Activated CD4-positive, alpha-beta T cell treated with anti-CD3 and anti-CD28 coated beads for 36 hours (primary cell): ENCODE measurements at regions not wholly inside any gene's neighbourhood (a gene's known extent, or its start where the extent isn't known, plus 50 kb on each side); places are given as distances from the start of the nearest gene placed in this dataset.

ENCODE experiments used
- ATAC-seq: fragments of 200-7000 bp; cut with Tn5 transposase; one replicate; pipeline ENCODE4 v1.10.0; 2021; ENCODE audit warnings: mild to moderate bottlenecking, moderate library complexity
- CTCF ChIA-PET: fragments of 350-600 bp; sonication (Branson Sonifier 250); formaldehyde crosslinking; loops from one replicate; lab custom pipeline; 2021; ENCODE audit warnings: antibody characterized with exemption; lab: Charles Lee
- POLR2A ChIA-PET: fragments of 350-600 bp; sonication (Branson Sonifier 250); formaldehyde crosslinking; loops from one replicate; lab custom pipeline; 2021; ENCODE audit warnings: antibody characterized with exemption, inconsistent platforms; lab: Charles Lee
- DNase-seq: peaks from one replicate; pipeline ENCODE4 v3.0.0-alpha.2; 2020
- H3K27ac Mint-ChIP-seq: one replicate; pipeline ENCODE4 v1.8.0; 2021; ENCODE audit warnings: mixed read lengths
- H3K27me3 Mint-ChIP-seq: one replicate; pipeline ENCODE4 v1.8.0; 2021; ENCODE audit warnings: mixed read lengths
- H3K36me3 Mint-ChIP-seq: one replicate; pipeline ENCODE4 v1.8.0; 2021; ENCODE audit warnings: low read depth, mixed read lengths
- H3K4me1 Mint-ChIP-seq: one replicate; pipeline ENCODE4 v1.8.0; 2021; ENCODE audit warnings: mixed read lengths
- H3K4me3 Mint-ChIP-seq: one replicate; pipeline ENCODE4 v1.8.0; 2021; ENCODE audit warnings: mild to moderate bottlenecking, moderate library complexity, mixed read lengths
- H3K9me3 Mint-ChIP-seq: one replicate; pipeline ENCODE4 v1.8.0; 2021; ENCODE audit warnings: low read depth, mixed read lengths
- intact Hi-C, 2 experiments: fragments of 100-400 bp; cut with DNase I in 1 of 2; cut with micrococcal nuclease in 1 of 2; formaldehyde crosslinking; loops; one replicate each; pipeline versions ENCODE4 v1.14.2 to v1.15.1; 2022 to 2024; cut with DNase I, micrococcal nuclease

DNA sequence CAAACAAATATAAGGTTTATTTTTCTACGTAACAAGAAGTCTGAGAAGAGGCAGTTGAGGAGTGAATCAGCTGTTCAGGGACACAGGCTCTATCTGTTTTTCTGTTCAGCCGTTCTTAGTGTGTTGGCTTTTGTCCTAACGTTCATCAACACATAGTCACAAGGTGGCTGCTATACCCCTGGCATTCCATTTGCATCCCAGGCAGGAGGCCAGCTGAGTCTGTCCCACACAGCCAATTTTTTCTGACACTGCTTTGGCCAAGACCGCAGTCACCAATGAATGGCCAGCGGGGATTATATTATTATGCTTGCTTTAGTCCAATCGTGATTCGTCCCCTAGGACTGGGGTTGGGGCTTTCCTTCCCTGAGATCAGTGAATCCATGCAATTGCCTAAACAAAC is 143.4 kb upstream of the CHST15 start:
- ChIA-PET POLR2A (no interaction called here), CTCF (interaction anchor here (0.8 kb wide), 1 partner anchor 124 kb away, joined by 3 read pairs; no protein-coding TSS in a partner anchor)
- intact Hi-C loops = loop anchor here in 1 of 2 experiments (2.0 kb wide), 1 partner anchor 20 kb away; no protein-coding TSS in a partner anchor
- Mint-ChIP-seq H3K27ac (no peak overlapping the region), H3K4me3 (no peak overlapping the region), H3K4me1 (no peaks in the 10 kb centered on the region), H3K27me3 (no peaks in the 10 kb centered on the region), H3K36me3 (no peaks in the 10 kb centered on the region), H3K9me3 (no peaks in the 10 kb centered on the region)
- DNase-seq = no peak
- no peak for ATAC-seq

DNA sequence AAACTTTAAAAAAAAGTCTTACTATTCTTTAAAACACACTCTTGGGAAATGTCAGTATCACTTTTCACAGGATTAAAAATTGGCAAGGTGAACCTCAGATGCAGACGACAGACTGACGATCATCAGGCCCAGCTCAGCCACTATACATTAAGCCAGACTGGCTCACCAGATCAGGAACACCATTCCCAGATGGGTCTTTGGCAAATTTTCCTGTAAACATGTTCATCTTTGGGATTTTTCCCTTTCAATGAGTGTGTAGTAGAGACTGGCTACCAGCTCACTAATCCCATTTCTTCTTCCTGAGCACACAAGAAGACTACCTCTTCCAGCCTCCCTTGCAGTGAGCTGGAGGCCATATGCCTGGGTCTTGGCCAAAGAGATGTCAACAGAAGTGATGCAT is 142.7 kb upstream of the CHST15 start:
- POLR2A ChIA-PET = no interaction called here
- Mint-ChIP-seq H3K36me3 (no peaks in the 10 kb centered on the region), H3K27ac (no peak overlapping the region), H3K27me3 (no peaks in the 10 kb centered on the region), H3K4me3 (no peak overlapping the region), H3K9me3 (no peaks in the 10 kb centered on the region), H3K4me1 (no peaks in the 10 kb centered on the region)
- CTCF ChIA-PET = no interaction called here
- ATAC-seq = no peak
- DNase-seq = no peak
- intact Hi-C loops = loop anchor here in 1 of 2 experiments (2.0 kb wide), 1 partner anchor 21 kb away; no protein-coding TSS in a partner anchor

DNA sequence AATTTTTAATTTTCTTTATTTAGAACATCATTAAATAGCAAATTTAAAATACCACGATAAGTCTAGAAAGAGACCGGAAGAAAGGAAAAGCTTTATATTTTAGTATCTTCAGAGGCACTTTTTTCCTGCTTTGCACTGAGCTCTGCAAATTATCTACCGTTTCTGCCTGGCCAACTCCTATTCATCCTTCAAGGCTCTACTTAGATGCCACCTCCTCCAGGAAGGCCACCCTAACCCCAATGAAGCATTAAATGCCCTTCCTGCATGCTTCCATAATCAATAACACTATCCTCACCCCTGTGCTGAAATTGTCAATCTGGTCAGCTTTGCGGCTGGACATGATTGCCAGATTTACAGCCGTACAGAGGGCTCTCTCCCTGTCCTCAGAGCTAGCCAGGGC is 141.8 kb upstream of the CHST15 start:
- Mint-ChIP-seq H3K27ac (no peak overlapping the region), H3K9me3 (peaks cover 2% of the 10 kb centered on the region), H3K27me3 (no peaks in the 10 kb centered on the region), H3K36me3 (no peaks in the 10 kb centered on the region), H3K4me3 (no peak overlapping the region), H3K4me1 (no peaks in the 10 kb centered on the region)
- CTCF ChIA-PET = no interaction called here
- POLR2A ChIA-PET = no interaction called here
- DNase-seq (no peak), ATAC-seq (no peak)
- intact Hi-C loops = no loop called here

DNA sequence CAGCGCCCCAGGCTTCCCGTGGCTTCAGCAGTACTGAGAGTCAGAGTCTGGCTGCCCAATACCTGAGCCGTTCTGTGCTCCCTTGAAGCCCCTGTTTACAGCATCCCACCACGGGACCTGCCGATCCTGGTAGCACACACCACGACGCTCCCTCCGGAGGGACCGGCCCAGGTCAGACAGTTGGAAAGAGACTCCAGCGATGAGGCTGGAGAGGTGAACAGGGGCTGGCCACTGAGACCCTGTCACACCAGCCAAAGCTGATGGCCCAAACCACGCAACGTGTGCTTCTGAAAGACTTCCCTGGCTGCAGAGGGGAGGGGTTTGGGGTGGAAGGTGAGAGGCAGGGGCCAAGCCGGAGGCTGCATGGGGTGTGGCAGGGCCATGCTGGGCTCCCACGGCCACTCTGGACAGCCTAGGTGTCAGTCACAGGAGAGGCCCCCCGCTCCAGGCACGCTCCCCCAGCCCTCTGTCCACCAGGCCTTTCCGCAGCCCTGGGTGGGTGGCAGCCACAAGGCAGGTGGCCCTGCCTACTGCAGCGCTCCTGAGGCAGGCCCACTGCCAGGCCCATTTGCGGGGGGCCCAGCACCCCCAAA is 140.2 kb upstream of the CHST15 start:
- ChIA-PET CTCF (no interaction called here), POLR2A (interaction anchor here (0.6 kb wide), 1 partner anchor 36 kb away, joined by 3 read pairs; no protein-coding TSS in a partner anchor)
- no peaks in the 10 kb centered on the region for H3K27me3 Mint-ChIP-seq
- no peaks in the 10 kb centered on the region for H3K4me1 Mint-ChIP-seq
- H3K27ac Mint-ChIP-seq = no peak overlapping the region
- peaks cover 11% of the 10 kb centered on the region for H3K9me3 Mint-ChIP-seq
- intact Hi-C loops = loop anchor here (5.0 kb wide), 3 partner anchors 229 to 1081 kb away; partner anchors contain the start of genes BUB3 (in 1 of the 2) and LHPP (in 1 of the 2)
- ATAC-seq (no peak), DNase-seq (no peak)
- no peaks in the 10 kb centered on the region for H3K36me3 Mint-ChIP-seq
- H3K4me3 Mint-ChIP-seq = no peak overlapping the region

DNA sequence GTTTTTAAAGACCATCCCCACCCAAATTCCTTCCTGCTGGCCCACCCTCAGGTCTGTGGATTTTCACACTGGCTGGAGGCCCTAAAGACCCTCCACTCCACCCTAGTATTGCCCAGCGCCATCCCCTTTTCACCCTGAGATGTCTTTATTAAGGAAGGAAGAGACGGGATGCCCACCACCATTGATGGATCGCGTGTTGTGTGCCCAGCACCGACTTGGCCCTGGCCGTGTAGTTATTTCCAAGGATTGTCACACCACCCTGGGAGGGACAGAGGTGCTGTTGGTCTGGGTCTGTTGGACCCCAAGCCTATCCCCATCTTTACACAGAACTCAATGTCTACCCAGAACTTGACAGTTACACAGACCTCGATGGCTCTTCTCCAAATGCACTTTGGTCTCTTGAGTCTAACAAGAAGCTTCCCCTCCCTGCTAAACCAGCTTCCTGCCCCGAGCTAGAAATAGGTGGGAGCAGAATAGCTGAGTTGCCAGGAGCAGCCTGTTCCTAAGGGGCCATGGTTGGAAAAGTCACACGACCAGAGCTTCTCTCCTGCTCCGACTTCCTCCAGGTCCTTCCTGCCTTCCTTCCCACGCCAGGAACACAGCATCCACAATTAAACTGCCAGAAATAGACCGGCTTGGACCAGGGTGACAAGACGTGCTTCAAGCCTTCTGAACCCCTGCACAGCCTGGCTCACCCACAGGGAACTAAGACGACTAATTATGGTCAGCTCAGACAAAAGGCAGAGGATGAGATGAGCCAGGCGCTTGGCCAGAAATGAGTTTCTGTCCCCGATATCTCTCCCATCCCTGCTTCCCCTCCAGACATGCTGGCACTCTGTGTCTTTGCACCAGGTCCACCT is 139.5 kb upstream of the CHST15 start:
- POLR2A ChIA-PET = interaction anchor here (0.6 kb wide), 1 partner anchor 37 kb away, joined by 3 read pairs; no protein-coding TSS in a partner anchor
- ATAC-seq (no peak), DNase-seq (no peak)
- H3K9me3 Mint-ChIP-seq = peaks cover 11% of the 10 kb centered on the region
- no peak overlapping the region for H3K27ac Mint-ChIP-seq
- intact Hi-C loops = loop anchor here (5.0 kb wide), 3 partner anchors 229 to 1081 kb away; partner anchors contain the start of genes BUB3 (in 1 of the 2) and LHPP (in 1 of the 2)
- H3K4me1 Mint-ChIP-seq = no peaks in the 10 kb centered on the region
- no peak overlapping the region for H3K4me3 Mint-ChIP-seq
- CTCF ChIA-PET = interaction anchor here (1.8 kb wide), 1 partner anchor 238 kb away, joined by 7 read pairs; no protein-coding TSS in a partner anchor
- no peaks in the 10 kb centered on the region for H3K27me3 Mint-ChIP-seq
- no peaks in the 10 kb centered on the region for H3K36me3 Mint-ChIP-seq

DNA sequence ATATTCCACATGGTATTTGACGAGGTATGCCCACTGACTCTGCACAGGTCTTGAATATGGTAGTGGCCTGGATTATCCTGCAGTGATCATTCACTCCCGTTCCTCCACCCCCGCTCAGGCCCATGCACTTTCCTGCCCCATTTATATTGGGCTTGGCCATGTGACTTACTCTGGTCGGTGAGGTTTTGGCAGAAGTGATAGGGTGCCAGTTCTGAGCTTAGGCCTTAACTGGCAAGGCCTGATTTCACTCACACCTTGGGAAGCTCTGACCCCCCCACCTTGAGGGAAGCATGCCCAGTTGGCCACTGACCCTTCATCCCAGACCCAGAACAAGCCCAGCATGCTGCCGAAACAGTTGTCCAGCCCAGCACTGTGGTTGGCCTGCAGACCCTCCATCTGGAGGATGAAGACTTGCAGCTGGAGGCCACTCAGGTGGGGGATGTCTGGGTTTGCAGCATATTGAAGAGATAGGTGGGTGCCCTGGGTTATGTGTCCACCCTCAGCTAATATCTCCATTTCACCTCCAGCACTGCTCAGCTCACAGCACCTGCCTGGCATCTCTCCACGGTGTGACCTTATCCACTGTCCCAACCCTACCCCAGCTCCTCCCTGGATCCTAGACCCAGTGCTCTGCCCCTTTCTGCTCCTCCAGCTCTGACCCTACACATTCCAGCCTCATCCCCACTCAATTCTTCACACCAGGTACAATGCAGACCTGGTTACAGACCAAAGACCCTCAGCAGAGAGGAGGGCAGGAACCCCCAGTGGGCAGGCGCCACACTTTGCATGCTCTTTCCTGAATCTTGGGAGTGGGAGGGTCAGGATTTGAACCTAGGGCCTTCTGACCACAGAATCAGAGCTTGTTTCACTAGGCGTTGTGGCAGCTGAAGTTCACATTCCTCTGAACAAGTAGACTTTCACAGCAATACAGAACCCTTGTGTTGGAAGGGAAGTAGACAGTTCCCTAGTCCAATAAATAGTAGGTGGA is 138.1 kb upstream of the CHST15 start:
- peak overlapping the region; percentile 31 for H3K4me3 Mint-ChIP-seq
- ChIA-PET POLR2A (interaction anchor here (1.1 kb wide), 1 partner anchor 9 kb away, joined by 3 read pairs; no protein-coding TSS in a partner anchor), CTCF (interaction anchor here (0.5 to 1.8 kb wide), 6 partner anchors 20 to 565 kb away, joined by 3 to 7 read pairs (median 4); no protein-coding TSS in a partner anchor)
- intact Hi-C loops = loop anchor here (2.0 to 5.0 kb wide), 4 partner anchors 157 to 1079 kb away; partner anchors contain the start of genes BUB3 (in 1 of the 2) and LHPP (in 1 of the 2)
- H3K27ac Mint-ChIP-seq = no peak overlapping the region
- ATAC-seq (peak; percentile 65), DNase-seq (peak; percentile 85)
- no peaks in the 10 kb centered on the region for H3K27me3 Mint-ChIP-seq
- no peaks in the 10 kb centered on the region for H3K4me1 Mint-ChIP-seq
- H3K36me3 Mint-ChIP-seq = no peaks in the 10 kb centered on the region
- peaks cover 24% of the 10 kb centered on the region for H3K9me3 Mint-ChIP-seq

DNA sequence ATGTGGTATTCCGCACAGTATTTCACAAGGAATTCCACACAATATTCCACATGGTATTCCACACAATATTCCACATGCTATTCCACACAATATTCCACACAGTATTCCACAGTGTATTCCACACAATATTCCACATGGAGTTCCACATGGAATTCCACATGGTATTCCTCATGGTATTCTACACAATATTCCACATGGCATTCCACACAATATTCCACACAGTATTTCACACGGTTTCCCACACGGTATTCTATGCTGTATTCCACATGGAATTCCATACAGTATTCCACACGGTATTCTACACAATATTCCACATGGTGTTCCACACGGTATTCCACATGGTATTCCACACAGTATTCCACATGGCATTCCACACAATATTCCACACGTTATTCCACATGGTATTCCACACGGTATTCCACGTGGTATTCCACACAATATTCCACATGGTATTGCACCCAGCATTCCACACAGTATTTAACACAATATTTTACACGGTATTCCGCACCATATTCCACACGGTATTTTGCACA is 137.3 kb upstream of the CHST15 start:
- peaks cover 3% of the 10 kb centered on the region for H3K27me3 Mint-ChIP-seq
- DNase-seq (no peak), ATAC-seq (no peak)
- no peak overlapping the region for H3K27ac Mint-ChIP-seq
- POLR2A ChIA-PET = no interaction called here
- no peaks in the 10 kb centered on the region for H3K4me1 Mint-ChIP-seq
- H3K9me3 Mint-ChIP-seq = peaks cover 25% of the 10 kb centered on the region
- no peaks in the 10 kb centered on the region for H3K36me3 Mint-ChIP-seq
- intact Hi-C loops = loop anchor here (2.0 to 5.0 kb wide), 4 partner anchors 158 to 1078 kb away; partner anchors contain the start of genes BUB3 (in 1 of the 2) and LHPP (in 1 of the 2)
- CTCF ChIA-PET = interaction anchor here (1.8 kb wide), 1 partner anchor 236 kb away, joined by 7 read pairs; no protein-coding TSS in a partner anchor
- peak overlapping the region; percentile 31 for H3K4me3 Mint-ChIP-seq

DNA sequence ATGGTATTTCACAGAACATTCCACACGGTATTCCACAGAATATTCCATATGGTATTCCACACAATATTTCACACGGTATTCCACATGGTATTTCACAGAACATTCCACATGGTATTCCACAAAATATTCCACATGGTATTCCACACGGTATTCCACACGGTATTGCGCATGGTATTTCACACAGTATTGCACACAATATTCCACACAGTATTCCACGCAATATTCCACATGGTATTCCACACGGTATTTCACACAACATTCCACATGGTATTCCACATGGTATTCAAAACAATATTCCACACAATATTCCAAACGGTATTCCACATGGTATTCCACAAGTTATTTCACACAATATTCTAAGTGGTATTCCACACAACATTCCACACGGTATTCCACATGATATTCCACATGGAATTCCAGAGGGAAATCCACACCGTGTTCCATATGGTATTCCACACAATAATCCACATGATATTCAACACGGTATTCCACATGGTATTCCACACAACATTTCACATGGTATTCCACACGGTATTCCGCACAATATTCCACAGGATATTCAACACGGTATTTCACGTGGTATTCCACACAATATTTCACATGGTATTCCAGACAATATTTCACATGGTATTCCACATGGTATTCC is 136.7 kb upstream of the CHST15 start:
- peaks cover 25% of the 10 kb centered on the region for H3K9me3 Mint-ChIP-seq
- ChIA-PET CTCF (no interaction called here), POLR2A (no interaction called here)
- no peaks in the 10 kb centered on the region for H3K36me3 Mint-ChIP-seq
- H3K4me3 Mint-ChIP-seq = peak overlapping the region; percentile 32
- no peak overlapping the region for H3K27ac Mint-ChIP-seq
- H3K4me1 Mint-ChIP-seq = no peaks in the 10 kb centered on the region
- DNase-seq (no peak), ATAC-seq (no peak)
- intact Hi-C loops = loop anchor here (2.0 to 10.0 kb wide), 6 partner anchors 159 to 1078 kb away; partner anchors contain the start of genes BUB3 (in 1 of the 2) and LHPP (in 1 of the 2)
- H3K27me3 Mint-ChIP-seq = peaks cover 3% of the 10 kb centered on the region

DNA sequence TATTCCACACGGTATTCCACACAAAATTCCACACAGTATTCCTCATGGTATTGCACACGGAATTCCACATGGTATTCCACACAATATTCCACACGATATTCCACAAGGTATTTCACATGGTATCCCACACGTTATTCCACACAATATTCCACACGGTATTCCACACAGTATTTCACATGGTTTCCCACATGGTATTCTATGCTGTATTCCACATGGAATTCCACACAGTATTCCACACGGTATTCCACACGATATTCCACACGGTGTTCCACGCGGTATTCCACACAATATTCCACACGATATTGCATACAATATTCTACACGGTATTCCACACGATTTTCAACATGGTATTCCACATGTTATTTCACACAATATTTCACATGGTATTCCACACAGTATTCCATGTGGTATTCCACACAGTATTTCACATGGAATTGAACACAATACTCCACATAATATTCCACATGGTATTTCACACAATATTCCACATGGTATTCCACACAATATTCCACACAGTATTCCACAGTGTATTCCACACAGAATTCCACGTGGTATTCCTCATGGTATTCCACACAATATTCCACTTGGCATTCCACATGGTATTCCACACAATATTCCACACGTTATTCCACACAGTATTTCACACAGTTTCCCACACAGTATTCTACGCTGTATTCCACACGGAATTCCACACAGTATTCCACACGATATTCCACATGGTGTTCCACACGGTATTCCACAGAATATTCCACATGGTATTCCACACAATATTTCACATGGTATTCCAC is 136.0 kb upstream of the CHST15 start:
- H3K27me3 Mint-ChIP-seq = peaks cover 3% of the 10 kb centered on the region
- ATAC-seq (no peak), DNase-seq (no peak)
- H3K4me3 Mint-ChIP-seq = peak overlapping the region; percentile 32
- no peaks in the 10 kb centered on the region for H3K36me3 Mint-ChIP-seq
- H3K4me1 Mint-ChIP-seq = no peaks in the 10 kb centered on the region
- POLR2A ChIA-PET = no interaction called here
- intact Hi-C loops = loop anchor here in 1 of 2 experiments (5.0 to 10.0 kb wide), 2 partner anchors 235 to 503 kb away; no protein-coding TSS in a partner anchor
- CTCF ChIA-PET = interaction anchor here (0.8 kb wide), 1 partner anchor 12 kb away, joined by 3 read pairs; no protein-coding TSS in a partner anchor
- H3K27ac Mint-ChIP-seq = no peak overlapping the region
- peaks cover 25% of the 10 kb centered on the region for H3K9me3 Mint-ChIP-seq
